Heart right ventricle (tissue), 16 donors: ENCODE measurements at regions not wholly inside any gene's neighbourhood (a gene's known extent, or its start where the extent isn't known, plus 50 kb on each side); places are given as distances from the start of the nearest gene placed in this dataset.

Experiments
- ATAC-seq, 8 donors: fragments of 200-7000 bp; cut with Tn5 transposase; one replicate each; pipeline ENCODE4 v1.9.1; 2020; ENCODE audit warnings: mild to moderate bottlenecking in 8 of 8, moderate library complexity in 8 of 8, moderate number of reproducible peaks in 1 of 8
- DNase-seq, 2 donors: peaks; one replicate each; pipeline ENCODE4 v3.0.0-alpha.2; 2020
- H3K27ac ChIP-seq, 10 donors: fragments of 200-600 bp; sonication (generic) in 2 of 10; one replicate each; pipeline versions ENCODE4 v1.5.0 to v1.8.0; 2020 to 2022; ENCODE audit warnings: mild to moderate bottlenecking in 3 of 10
- H3K27me3 ChIP-seq, 7 donors: fragments of 200-600 bp; one replicate each; pipeline ENCODE4 v1.8.0; 2021 to 2022; ENCODE audit warnings: mild to moderate bottlenecking in 2 of 7
- H3K36me3 ChIP-seq, 9 donors: fragments of 200-600 bp; sonication (generic) in 1 of 9; one replicate each; pipeline versions ENCODE4 v1.5.0 to v1.8.0; 2020 to 2022; ENCODE audit warnings: mild to moderate bottlenecking in 2 of 9
- H3K4me1 ChIP-seq, 9 donors: fragments of 200-600 bp; sonication (generic) in 1 of 9; one replicate each; pipeline versions ENCODE4 v1.5.0 to v1.8.0; 2020 to 2022; ENCODE audit warnings: mild to moderate bottlenecking in 4 of 9
- H3K4me3 ChIP-seq, 10 donors: fragments of 200-600 bp; sonication (generic) in 2 of 10; one replicate each; pipeline versions ENCODE4 v1.5.0 to v1.8.0; 2020 to 2022; ENCODE audit warnings: mild to moderate bottlenecking in 7 of 10, moderate library complexity in 2 of 10
- H3K9me3 ChIP-seq, 11 donors: fragments of 200-600 bp in 10 of 11; sonication (generic) in 2 of 11; one replicate each; pipeline versions ENCODE4 v1.5.0 to v1.8.0; 2013 to 2022; ENCODE audit warnings: mild to moderate bottlenecking in 2 of 11, control low read depth in 1 of 11, moderate library complexity in 1 of 11
- CTCF ChIP-seq, 9 donors: fragments of 200-600 bp; sonication (generic) in 2 of 9; IDR thresholded peaks; one replicate each; pipeline versions ENCODE4 v1.5.0 to v1.8.0; 2021 to 2022; ENCODE audit warnings: antibody characterized with exemption in 9 of 9, mild to moderate bottlenecking in 5 of 9, moderate library complexity in 1 of 9
- WGBS, 2 donors: extraction: QIAGEN DNeasy Blood & Tissue Kit; methylation state at CpG; one replicate each; pipeline ENCODE4 v1.1.7; 2013; ENCODE audit warnings: inconsistent platforms in 1 of 2; 5-methylcytosine and 5-hydroxymethylcytosine counted together
- intact Hi-C, 10 donors: fragments of 100-400 bp; cut with DNase I; formaldehyde crosslinking; loops; one replicate each; pipeline versions ENCODE4 v1.11.1 to v1.14.2; 2022
- donor health status: Arrhythmogenic right ventricular cardiomyopathy.
- donor health status: ischemic (EF 13 %, LVEDD 7.1; RV severe dilation, severe dysfunction).
- donor health status: healthy with polysubstance abuse.
- donor health status: DM: no; HTN: yes; CAD: no.
- donor health status: DM: no; HTN: no; CAD: no.
- donor health status: ischemic (EF 25% LVEDD 6.9; RV normal size, moderate dysfunction).
- donor health status: ischemic (EF 25% LVEDD 5.7; RV mildly dilated, moderate dysfunction).
- donor health status: healthy.
- donor health status: DM: yes; HTN: yes; CAD: no.
- donor health status: Ischemic cardiomyopathy.
- donor health status: ischemic (EF 35%, LVEDD 5.7; RV mildly dilated, moderate dysfunction).
- donor health status: nonischemic (EF 11% LVEDD 7.7; RV severe dilation, severe dysfunction).
- donor health status: DM: yes; HTN: yes; CAD: no.
- donor health status: PGD.
- donor health status: ischemic (EF 29% LVEDD 5.4; RV normal size, mild dysfunction).
- donor health status: nonischemic (EF 23%, LVEDD 6.1; RV moderate dilation, normal function).

GRCh38 chr13:73877399-73877798, 256.8 kb downstream of the KLF12 start:
- Histone ChIP-seq H3K27ac (no peak overlapping the region), H3K4me3 (no peak overlapping the region), H3K36me3 (no peaks in the 10 kb centered on the region), H3K4me1 (peaks cover 0 to 46% (median 14%) of the 10 kb centered on the region in 9 donors), H3K9me3 (peaks cover 0 to 13% (median 0%) of the 10 kb centered on the region in 11 donors), H3K27me3 (no peaks in the 10 kb centered on the region)
- ATAC-seq = no peak
- TF ChIP-seq CTCF (IDR thresholded peaks at IDR 0.05) = no peak
- no peak for DNase-seq
- intact Hi-C loops = no loop called here

GRCh38 chr13:73876323-73876722, 257.9 kb downstream of the KLF12 start:
- intact Hi-C loops = no loop called here
- Histone ChIP-seq H3K27ac (no peak overlapping the region), H3K9me3 (peaks cover 0 to 13% (median 0%) of the 10 kb centered on the region in 11 donors), H3K4me3 (no peak overlapping the region), H3K4me1 (peaks cover 0 to 46% (median 14%) of the 10 kb centered on the region in 9 donors), H3K27me3 (no peaks in the 10 kb centered on the region), H3K36me3 (no peaks in the 10 kb centered on the region)
- no peak for TF ChIP-seq CTCF (IDR thresholded peaks at IDR 0.05)
- WGBS, 2 donors = 38 to 40% methylated on average over 1 of the region's 1 CpG
- ATAC-seq (peak in 7 of 8 donors; percentile 22 to 58 (median 43)), DNase-seq (no peak)

GRCh38 chr13:73873940-73874830, 260.0 kb downstream of the KLF12 start:
- no peak for DNase-seq

GRCh38 chr13:73872397-73872796, 261.8 kb downstream of the KLF12 start:
- no peak for DNase-seq
- Histone ChIP-seq H3K27me3 (no peaks in the 10 kb centered on the region), H3K27ac (no peak overlapping the region), H3K9me3 (peaks cover 0 to 3% (median 0%) of the 10 kb centered on the region in 11 donors), H3K4me1 (peaks cover 0 to 22% (median 8%) of the 10 kb centered on the region in 9 donors), H3K36me3 (no peaks in the 10 kb centered on the region), H3K4me3 (no peak overlapping the region)
- no peak for ATAC-seq
- 79 to 96% methylated on average over 3 of the region's 3 CpGs for WGBS, 2 donors
- intact Hi-C loops = no loop called here
- no peak for TF ChIP-seq CTCF (IDR thresholded peaks at IDR 0.05)

More at GRCh38 chr13:73873940-73874830, 260.0 kb downstream of the KLF12 start:
- intact Hi-C loops = no loop called here
- H3K4me3 ChIP-seq = no peak overlapping the region
- 62% methylated on average over 5 of the region's 5 CpGs for WGBS, 2 donors
- no peaks in the 10 kb centered on the region for H3K27me3 ChIP-seq
- no peak for TF ChIP-seq CTCF (IDR thresholded peaks at IDR 0.05)
- H3K36me3 ChIP-seq = no peaks in the 10 kb centered on the region
- H3K4me1 ChIP-seq = peaks cover 0 to 27% (median 8%) of the 10 kb centered on the region in 9 donors
- peak in 1 of 8 donors; percentile 52 for ATAC-seq
- H3K9me3 ChIP-seq = peaks cover 0 to 13% (median 0%) of the 10 kb centered on the region in 11 donors
- no peak overlapping the region for H3K27ac ChIP-seq
